Muscle of arm (tissue), 1 donor: ENCODE measurements at regions not wholly inside any gene's neighbourhood (a gene's known extent, or its start where the extent isn't known, plus 50 kb on each side); places are given as distances from the start of the nearest gene placed in this dataset.
"Not testable (repeated sequence)": the region's sequence is repeated elsewhere in the genome, so short reads cannot be mapped to it uniquely, and the experiment has no call there.

Source experiments
- DNase-seq: peaks from one replicate; pipeline ENCODE4 v3.0.0-alpha.2; 2013

GRCh38 chr4:42284030-42284429, 113.3 kb upstream of the SHISA3 start:
- DNase-seq, result no peak

- not testable (repeated sequence) for DNase-seq
These were observed 108.4 kb upstream of the SHISA3 start for GRCh38 chr4:42288876-42289275.

GRCh38 chr4:42292192-42292591, 105.1 kb upstream of the SHISA3 start:
- not testable (repeated sequence) for DNase-seq

GRCh38 chr4:42293967-42294813, 103.1 kb upstream of the SHISA3 start:
- DNase-seq, result no peak

- no peak for DNase-seq
These were observed 101.1 kb upstream of the SHISA3 start for GRCh38 chr4:42296196-42296595.

- no peak for DNase-seq
These were observed 94.9 kb upstream of the SHISA3 start for GRCh38 chr4:42302348-42302747.

- no peak for DNase-seq
These were observed 90.8 kb upstream of the SHISA3 start for GRCh38 chr4:42306221-42307109.

- no peak for DNase-seq
These were observed 89.0 kb upstream of the SHISA3 start for GRCh38 chr4:42308247-42308646.

GRCh38 chr4:42309361-42310260, 87.7 kb upstream of the SHISA3 start:
- no peak for DNase-seq

GRCh38 chr4:42310358-42310757, 86.9 kb upstream of the SHISA3 start:
- no peak for DNase-seq

- no peak for DNase-seq
These were observed 86.5 kb upstream of the SHISA3 start for GRCh38 chr4:42310806-42311205.

- no peak for DNase-seq
These were observed 85.7 kb upstream of the SHISA3 start for GRCh38 chr4:42311591-42311990.

GRCh38 chr4:42313420-42313819, 83.9 kb upstream of the SHISA3 start:
- DNase-seq, result not testable (repeated sequence)

- no peak for DNase-seq
These were observed 83.4 kb upstream of the SHISA3 start for GRCh38 chr4:42313872-42314271.

- no peak for DNase-seq
These were observed 82.1 kb upstream of the SHISA3 start for GRCh38 chr4:42315231-42315630.

GRCh38 chr4:42320822-42321388, 76.4 kb upstream of the SHISA3 start:
- no peak for DNase-seq

- no peak for DNase-seq
These were observed 71.2 kb upstream of the SHISA3 start for GRCh38 chr4:42326040-42326439.

GRCh38 chr4:42326524-42326923, 70.8 kb upstream of the SHISA3 start:
- no peak for DNase-seq

GRCh38 chr4:42327323-42327722, 70.0 kb upstream of the SHISA3 start:
- DNase-seq, result no peak

GRCh38 chr4:42328978-42329377, 68.3 kb upstream of the SHISA3 start:
- DNase-seq, result no peak

- no peak for DNase-seq
These were observed 67.9 kb upstream of the SHISA3 start for GRCh38 chr4:42329421-42329820.
